ENCODE measurements at regions not wholly inside any gene's neighbourhood (a gene's known extent, or its start where the extent isn't known, plus 50 kb on each side); places are given as distances from the start of the nearest gene placed in this dataset.

- TF ChIP-seq YY1 (IDR thresholded peaks at IDR 0.05; ENCODE audit: extremely low read depth, insufficient replicate concordance, low read depth, low read length) = no peak
- no peak for TF ChIP-seq POLR2AphosphoS5 (IDR thresholded peaks at IDR 0.05; ENCODE audit: low read depth, low read length)
- TF ChIP-seq SRF (IDR thresholded peaks at IDR 0.05; ENCODE audit: low read depth) = no peak
- TF ChIP-seq CTCF (IDR thresholded peaks at IDR 0.05 in 2 of 3, conservative IDR thresholded peaks at IDR 0.05 in 1 of 3; ENCODE audit: borderline replicate concordance in 1 of 3, insufficient read depth in 1 of 3, low read depth in 2 of 3, low read length in 2 of 3) = no peak
- TF ChIP-seq, protein P1, sequence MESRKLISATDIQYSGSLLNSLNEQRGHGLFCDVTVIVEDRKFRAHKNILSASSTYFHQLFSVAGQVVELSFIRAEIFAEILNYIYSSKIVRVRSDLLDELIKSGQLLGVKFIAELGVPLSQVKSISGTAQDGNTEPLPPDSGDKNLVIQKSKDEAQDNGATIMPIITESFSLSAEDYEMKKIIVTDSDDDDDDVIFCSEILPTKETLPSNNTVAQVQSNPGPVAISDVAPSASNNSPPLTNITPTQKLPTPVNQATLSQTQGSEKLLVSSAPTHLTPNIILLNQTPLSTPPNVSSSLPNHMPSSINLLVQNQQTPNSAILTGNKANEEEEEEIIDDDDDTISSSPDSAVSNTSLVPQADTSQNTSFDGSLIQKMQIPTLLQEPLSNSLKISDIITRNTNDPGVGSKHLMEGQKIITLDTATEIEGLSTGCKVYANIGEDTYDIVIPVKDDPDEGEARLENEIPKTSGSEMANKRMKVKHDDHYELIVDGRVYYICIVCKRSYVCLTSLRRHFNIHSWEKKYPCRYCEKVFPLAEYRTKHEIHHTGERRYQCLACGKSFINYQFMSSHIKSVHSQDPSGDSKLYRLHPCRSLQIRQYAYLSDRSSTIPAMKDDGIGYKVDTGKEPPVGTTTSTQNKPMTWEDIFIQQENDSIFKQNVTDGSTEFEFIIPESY (IDR thresholded peaks at IDR 0.05; ENCODE audit: extremely low read depth, insufficient replicate concordance, low read length) = no peak
- TF ChIP-seq ELF1 (IDR thresholded peaks at IDR 0.05; ENCODE audit: borderline replicate concordance, low read depth) = no peak
These were observed 60.9 kb upstream of the ERCC4 start for GRCh38 chr16:13858873-13859580.
